ENCODE measurements at regions not wholly inside any gene's neighbourhood (a gene's known extent, or its start where the extent isn't known, plus 50 kb on each side); places are given as distances from the start of the nearest gene placed in this dataset.

GRCh38 chr6:40946738-40947301 lies 92.2 kb downstream of the UNC5CL start:
- no peak for DNase-seq (ENCODE audit: low read depth)

GRCh38 chr6:40937491-40937890 lies 101.5 kb downstream of the UNC5CL start:
- no peak for DNase-seq (ENCODE audit: low read depth)

- no peak for DNase-seq (ENCODE audit: low read depth)
Measured at GRCh38 chr6:40936818-40937251, 102.2 kb downstream of the UNC5CL start.

GRCh38 chr6:40933864-40934263 lies 105.2 kb downstream of the UNC5CL start:
- no peak for DNase-seq (ENCODE audit: low read depth)

- DNase-seq (ENCODE audit: low read depth) = no peak
Measured at GRCh38 chr6:40932953-40933352, 106.1 kb downstream of the UNC5CL start.

GRCh38 chr6:40932366-40932765 lies 106.7 kb downstream of the UNC5CL start:
- DNase-seq (ENCODE audit: low read depth) = no peak

- no peak for DNase-seq (ENCODE audit: low read depth)
Measured at GRCh38 chr6:40931931-40932330, 107.1 kb downstream of the UNC5CL start.

- no peak for DNase-seq (ENCODE audit: low read depth)
Measured at GRCh38 chr6:40930555-40930954, 108.5 kb downstream of the UNC5CL start.

- no peak for DNase-seq (ENCODE audit: low read depth)
Measured at GRCh38 chr6:40930045-40930444, 109.0 kb downstream of the UNC5CL start.

GRCh38 chr6:40929176-40929575 lies 109.8 kb downstream of the UNC5CL start:
- DNase-seq (ENCODE audit: low read depth) = no peak

GRCh38 chr6:40928763-40929162 lies 110.3 kb downstream of the UNC5CL start:
- no peak for DNase-seq (ENCODE audit: low read depth)

- DNase-seq (ENCODE audit: low read depth) = no peak
Measured at GRCh38 chr6:40928307-40928706, 110.7 kb downstream of the UNC5CL start.

GRCh38 chr6:40925341-40925740 lies 113.7 kb downstream of the UNC5CL start:
- no peak for DNase-seq (ENCODE audit: low read depth)

- no peak for DNase-seq (ENCODE audit: low read depth)
Measured at GRCh38 chr6:40924839-40925238, 114.2 kb downstream of the UNC5CL start.

GRCh38 chr6:40923880-40924279 lies 115.1 kb downstream of the UNC5CL start:
- no peak for DNase-seq (ENCODE audit: low read depth)

- DNase-seq (ENCODE audit: low read depth) = no peak
Measured at GRCh38 chr6:40923326-40923725, 115.7 kb downstream of the UNC5CL start.

- no peak for DNase-seq (ENCODE audit: low read depth)
Measured at GRCh38 chr6:40922281-40922680, 116.7 kb downstream of the UNC5CL start.

- DNase-seq (ENCODE audit: low read depth) = no peak
Measured at GRCh38 chr6:40918040-40918651, 120.9 kb downstream of the UNC5CL start.

GRCh38 chr6:40917603-40918002 lies 121.4 kb downstream of the UNC5CL start:
- DNase-seq (ENCODE audit: low read depth) = no peak

GRCh38 chr6:40916845-40917244 lies 122.2 kb downstream of the UNC5CL start:
- no peak for DNase-seq (ENCODE audit: low read depth)

- DNase-seq (ENCODE audit: low read depth) = no peak
Measured at GRCh38 chr6:40915165-40915564, 123.9 kb downstream of the UNC5CL start.

GRCh38 chr6:40914005-40914404 lies 125.0 kb downstream of the UNC5CL start:
- no peak for DNase-seq (ENCODE audit: low read depth)

- no peak for DNase-seq (ENCODE audit: low read depth)
Measured at GRCh38 chr6:40912158-40912946, 126.7 kb downstream of the UNC5CL start.

Measured in forelimb muscle (tissue), 1 donor.